Neural cell (in vitro differentiated cells): ENCODE measurements at regions not wholly inside any gene's neighbourhood (a gene's known extent, or its start where the extent isn't known, plus 50 kb on each side); places are given as distances from the start of the nearest gene placed in this dataset.

ENCODE experiments used
- H2AFZ ChIP-seq: fragments of 200-600, 300-800 bp; sonication (generic), shearing (Covaris generic); 2 replicates; pipeline ENCODE4 v1.6.0; 2014; ENCODE audit warnings: low read depth, mild to moderate bottlenecking, antibody characterized with exemption, low read length, moderate library complexity
- H3F3A ChIP-seq: fragments of 200-600 bp; shearing (Covaris generic); 2 replicates; pipeline ENCODE4 v1.6.1; 2016; ENCODE audit warnings: mild to moderate bottlenecking, moderate library complexity, mixed read lengths, antibody characterized with exemption, low read length; ENCODE audit not compliant: insufficient read depth, poor library complexity, severe bottlenecking
- H3K27ac ChIP-seq: fragments of 200-600, 300-800 bp; sonication (generic), shearing (Covaris generic); 2 replicates; pipeline ENCODE4 v1.5.1; 2014; ENCODE audit warnings: mild to moderate bottlenecking, low read length, moderate library complexity
- H3K27me3 ChIP-seq: fragments of 300-800, 200-600 bp; sonication (generic), shearing (Covaris generic); 2 replicates; pipeline ENCODE4 v1.6.0; 2014; ENCODE audit warnings: mild to moderate bottlenecking, low read depth, low read length, moderate library complexity; ENCODE audit not compliant: insufficient read depth
- H3K36me3 ChIP-seq: fragments of 300-800, 200-600 bp; sonication (generic), shearing (Covaris generic); 2 replicates; pipeline ENCODE4 v1.5.1; 2014; ENCODE audit warnings: mild to moderate bottlenecking, antibody characterized with exemption, low read length, moderate library complexity; ENCODE audit not compliant: insufficient read depth
- H3K4me2 ChIP-seq: fragments of 300-800, 200-600 bp; sonication (generic), shearing (Covaris generic); 2 replicates; pipeline ENCODE4 v1.6.0; 2014; ENCODE audit warnings: mild to moderate bottlenecking, low read length
- H3K4me3 ChIP-seq: fragments of 300-800, 200-600 bp; sonication (generic), shearing (Covaris generic); 2 replicates; pipeline ENCODE4 v1.5.1; 2014; ENCODE audit warnings: mild to moderate bottlenecking, low read length, moderate library complexity
- H3K79me2 ChIP-seq: fragments of 200-600 bp; shearing (Covaris generic); replicated peaks from 2 replicates; pipeline ENCODE4 v1.6.0; 2014; ENCODE audit warnings: mild to moderate bottlenecking, low read length, moderate library complexity; ENCODE audit not compliant: insufficient read depth
- H3K9ac ChIP-seq: fragments of 300-800, 200-600 bp; sonication (generic), shearing (Covaris generic); 2 replicates; pipeline ENCODE4 v1.6.1; 2016; ENCODE audit warnings: mild to moderate bottlenecking, low read length, mixed read lengths
- H3K9me2 ChIP-seq: fragments of 200-600 bp; shearing (Covaris generic); 2 replicates; pipeline ENCODE4 v1.6.1; 2016; ENCODE audit warnings: mild to moderate bottlenecking, low read length, mixed read lengths; ENCODE audit not compliant: insufficient read depth
- H3K9me3 ChIP-seq: fragments of 200-600, 300-800 bp; sonication (generic), shearing (Covaris generic); 2 replicates; pipeline ENCODE4 v1.6.1; 2016; ENCODE audit warnings: mild to moderate bottlenecking, mixed run types, low read length, moderate library complexity, mixed read lengths
- H4K20me1 ChIP-seq: fragments of 200-600 bp; shearing (Covaris generic); 2 replicates; pipeline ENCODE4 v1.6.1; 2016; ENCODE audit warnings: mild to moderate bottlenecking, mixed run types; ENCODE audit not compliant: insufficient read depth
- CTCF ChIP-seq: fragments of 450-650 bp; IDR thresholded peaks from 2 replicates; pipeline ENCODE4 v1.5.1; 2014; ENCODE audit warnings: antibody characterized with exemption, mild to moderate bottlenecking, moderate library complexity; ENCODE audit not compliant: poor library complexity, severe bottlenecking
- EP300 ChIP-seq: fragments of 450-650 bp; conservative IDR thresholded peaks from 2 replicates; pipeline ENCODE4 v1.6.1; 2014; ENCODE audit warnings: antibody characterized with exemption, mild to moderate bottlenecking, moderate library complexity; ENCODE audit not compliant: poor library complexity, severe bottlenecking
- EZH2 ChIP-seq: fragments of 200-600, 300-800 bp; shearing (Covaris generic), sonication (generic); IDR thresholded peaks from 2 replicates; pipeline ENCODE4 v1.6.1; 2014; ENCODE audit warnings: antibody characterized with exemption, low read length, borderline replicate concordance, mild to moderate bottlenecking; ENCODE audit not compliant: insufficient read depth, poor library complexity, severe bottlenecking
- MXI1 ChIP-seq: fragments of 450-650 bp; conservative IDR thresholded peaks from 2 replicates; pipeline ENCODE4 v1.6.1; 2014; ENCODE audit warnings: antibody characterized with exemption, mild to moderate bottlenecking; ENCODE audit not compliant: poor library complexity, severe bottlenecking
- POLR2AphosphoS5 ChIP-seq: IDR thresholded peaks from 2 replicates; pipeline ENCODE4 v1.6.1; 2012
- RAD21 ChIP-seq: fragments of 450-650 bp; conservative IDR thresholded peaks from 2 replicates; pipeline ENCODE4 v1.6.1; 2014; ENCODE audit warnings: antibody characterized with exemption, mild to moderate bottlenecking, moderate library complexity
- REST ChIP-seq: IDR thresholded peaks from 2 replicates; pipeline ENCODE4 v1.6.1; 2012; ENCODE audit warnings: borderline replicate concordance
- SMC3 ChIP-seq: fragments of 450-650 bp; conservative IDR thresholded peaks from 2 replicates; pipeline ENCODE4 v1.6.1; 2014; ENCODE audit warnings: antibody characterized with exemption, mild to moderate bottlenecking, moderate library complexity; ENCODE audit not compliant: poor library complexity
- TAF1 ChIP-seq: IDR thresholded peaks from 2 replicates; pipeline ENCODE4 v1.6.1; 2012; ENCODE audit warnings: low read depth

GRCh38 chr9:107928701-107929371, 439.3 kb upstream of the KLF4 start:
- no peaks in the 10 kb centered on the region for H3K9me2 ChIP-seq
- no peaks in the 10 kb centered on the region for H3K79me2 ChIP-seq
- no peak overlapping the region for H3K27ac ChIP-seq
- no peak for TF ChIP-seq POLR2AphosphoS5
- no peak overlapping the region for H2AFZ ChIP-seq
- H3K9me3 ChIP-seq = no peaks in the 10 kb centered on the region
- H3K36me3 ChIP-seq = no peaks in the 10 kb centered on the region
- H3K4me3 ChIP-seq = no peak overlapping the region
- no peak overlapping the region for H3K9ac ChIP-seq
- H3F3A ChIP-seq = no peaks in the 10 kb centered on the region
- no peaks in the 10 kb centered on the region for H4K20me1 ChIP-seq
- no peak overlapping the region for H3K4me2 ChIP-seq
- H3K27me3 ChIP-seq = no peaks in the 10 kb centered on the region

- Histone ChIP-seq H2AFZ (no peak overlapping the region), H3K4me3 (no peak overlapping the region), H3K9me2 (no peaks in the 10 kb centered on the region), H4K20me1 (no peaks in the 10 kb centered on the region), H3K4me2 (no peak overlapping the region), H3K9me3 (no peaks in the 10 kb centered on the region), H3K27me3 (no peaks in the 10 kb centered on the region), H3K9ac (no peak overlapping the region), H3K79me2 (no peaks in the 10 kb centered on the region), H3K36me3 (no peaks in the 10 kb centered on the region), H3F3A (no peaks in the 10 kb centered on the region), H3K27ac (no peak overlapping the region)
- no peak for TF ChIP-seq EZH2
- TF ChIP-seq POLR2AphosphoS5 = no peak
- TF ChIP-seq CTCF = no peak
- TF ChIP-seq TAF1 = no peak
- no peak for TF ChIP-seq EP300
- no peak for TF ChIP-seq SMC3
- TF ChIP-seq MXI1 = no peak
- TF ChIP-seq REST = no peak
- TF ChIP-seq RAD21 = no peak
Observed at GRCh38 chr9:107927276-107927675, 437.7 kb upstream of the KLF4 start.
